GM12873 (cell line): ENCODE measurements at regions not wholly inside any gene's neighbourhood (a gene's known extent, or its start where the extent isn't known, plus 50 kb on each side); places are given as distances from the start of the nearest gene placed in this dataset.
A peak's percentile ranks its signal among the peaks of the same experiment; 100 is the strongest.

ENCODE experiments used
- CTCF ChIP-seq: IDR thresholded peaks from 2 replicates; pipeline ENCODE4 v1.5.1; 2012; ENCODE audit warnings: low read depth, mild to moderate bottlenecking, moderate library complexity, low read length, control low read depth; ENCODE audit not compliant: insufficient read depth; ENCODE audit errors: missing control alignments

GRCh38 chr1:79264975-79265818, 258.7 kb upstream of the ADGRL4 start:
- TF ChIP-seq CTCF: no peak

GRCh38 chr1:79264285-79264684, 257.8 kb upstream of the ADGRL4 start:
- TF ChIP-seq CTCF: no peak

- TF ChIP-seq CTCF: no peak
These were observed 256.3 kb upstream of the ADGRL4 start for GRCh38 chr1:79262745-79263258.

GRCh38 chr1:79259390-79260336, 253.1 kb upstream of the ADGRL4 start:
- peak; percentile 48 for TF ChIP-seq CTCF

- TF ChIP-seq CTCF: no peak
These were observed 248.9 kb upstream of the ADGRL4 start for GRCh38 chr1:79255421-79255820.

- no peak for TF ChIP-seq CTCF
These were observed 246.1 kb upstream of the ADGRL4 start for GRCh38 chr1:79252598-79252997.

- TF ChIP-seq CTCF: no peak
These were observed 233.3 kb upstream of the ADGRL4 start for GRCh38 chr1:79239840-79240239.
